Esophagus (tissue), 2 donors: ENCODE measurements at regions not wholly inside any gene's neighbourhood (a gene's known extent, or its start where the extent isn't known, plus 50 kb on each side); places are given as distances from the start of the nearest gene placed in this dataset.

ENCODE experiments used
- H3K27ac ChIP-seq, 2 donors: one replicate each; pipeline ENCODE4 v1.5.1; 2013; ENCODE audit warnings: low read depth in 2 of 2, mild to moderate bottlenecking in 2 of 2, inconsistent platforms in 1 of 2, low read length in 1 of 2, moderate library complexity in 1 of 2
- H3K27me3 ChIP-seq, 2 donors: one replicate each; pipeline ENCODE4 v1.6.1; 2013; ENCODE audit warnings: low read length in 2 of 2, control low read depth in 1 of 2, mild to moderate bottlenecking in 1 of 2; ENCODE audit not compliant: insufficient read depth in 2 of 2, control insufficient read depth in 1 of 2
- H3K36me3 ChIP-seq, 2 donors: one replicate each; pipeline ENCODE4 v1.6.1; 2013; ENCODE audit warnings: low read length in 1 of 2; ENCODE audit not compliant: control insufficient read depth in 2 of 2, insufficient read depth in 2 of 2
- H3K4me1 ChIP-seq, 2 donors: one replicate each; pipeline ENCODE4 v1.6.1; 2013; ENCODE audit warnings: low read length in 1 of 2; ENCODE audit not compliant: control insufficient read depth in 2 of 2, insufficient read depth in 2 of 2
- H3K4me3 ChIP-seq, 2 donors: one replicate each; pipeline ENCODE4 v1.5.1; 2013; ENCODE audit warnings: low read length in 2 of 2, mild to moderate bottlenecking in 2 of 2, low read depth in 1 of 2, moderate library complexity in 1 of 2
- H3K9me3 ChIP-seq, 2 donors: one replicate each; pipeline ENCODE4 v1.6.1; 2013; ENCODE audit warnings: mild to moderate bottlenecking in 2 of 2, low read depth in 1 of 2, low read length in 1 of 2, moderate library complexity in 1 of 2; ENCODE audit not compliant: control insufficient read depth in 2 of 2, insufficient read depth in 1 of 2
- WGBS, 2 donors: extraction: QIAGEN DNeasy Blood & Tissue Kit; methylation state at CpG; one replicate each; pipeline ENCODE4 v1.1.7; 2013; 5-methylcytosine and 5-hydroxymethylcytosine counted together
- donor health status: healthy with polysubstance abuse.
- donor health status: Bipolar disorder and iron deficiency.

DNA sequence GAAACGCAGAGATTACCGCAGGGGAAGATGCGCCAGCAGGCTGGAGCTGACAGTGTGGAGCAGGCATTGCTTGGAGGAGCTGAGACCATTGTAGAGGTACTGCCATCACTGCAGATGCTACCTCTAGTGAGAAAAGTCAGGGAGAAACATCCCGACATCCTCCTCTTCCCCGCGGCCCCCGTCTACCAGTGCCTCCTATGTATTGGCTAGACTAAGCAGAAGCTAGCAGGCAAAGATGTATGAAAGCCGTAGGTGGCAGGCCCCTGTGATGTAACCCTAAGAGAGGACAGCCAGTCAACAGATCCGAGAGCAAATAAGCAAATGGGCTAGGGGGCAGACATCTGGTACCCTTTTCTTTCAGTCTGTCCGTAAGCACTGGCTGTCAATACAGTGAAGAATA is 115.5 kb upstream of the ACTBL2 start:
- H3K27me3 ChIP-seq: no peaks in the 10 kb centered on the region
- H3K27ac ChIP-seq: no peak overlapping the region
- no peaks in the 10 kb centered on the region for H3K36me3 ChIP-seq
- no peaks in the 10 kb centered on the region for H3K4me1 ChIP-seq
- no peaks in the 10 kb centered on the region for H3K9me3 ChIP-seq
- WGBS, 2 donors: 94% methylated on average over 10 of the region's 10 CpGs
- no peak overlapping the region for H3K4me3 ChIP-seq

DNA sequence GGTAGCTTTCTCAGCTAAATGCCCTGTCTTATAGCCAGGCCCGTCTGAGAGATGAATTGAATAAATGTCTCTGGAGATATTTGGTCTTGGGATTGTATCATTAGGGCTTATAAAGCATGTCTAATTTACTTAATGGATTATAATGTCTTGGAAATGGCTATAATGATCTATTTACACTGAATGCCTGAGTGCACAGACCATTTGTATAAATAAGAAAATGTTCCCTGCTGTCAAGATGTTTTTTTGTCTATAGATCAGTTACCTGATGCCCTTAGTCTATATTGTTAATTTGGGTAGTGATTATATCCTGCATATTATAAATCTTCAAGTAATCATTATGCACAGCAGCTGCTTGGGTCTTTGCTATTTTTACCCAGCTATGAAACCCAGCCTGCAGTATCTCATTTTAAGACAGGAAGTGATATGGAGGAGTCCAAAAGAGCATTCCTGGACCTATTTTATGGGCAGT is 112.9 kb upstream of the ACTBL2 start:
- WGBS, 2 donors: 27 to 40% methylated on average over 1 of the region's 1 CpG
- H3K9me3 ChIP-seq: no peaks in the 10 kb centered on the region

DNA sequence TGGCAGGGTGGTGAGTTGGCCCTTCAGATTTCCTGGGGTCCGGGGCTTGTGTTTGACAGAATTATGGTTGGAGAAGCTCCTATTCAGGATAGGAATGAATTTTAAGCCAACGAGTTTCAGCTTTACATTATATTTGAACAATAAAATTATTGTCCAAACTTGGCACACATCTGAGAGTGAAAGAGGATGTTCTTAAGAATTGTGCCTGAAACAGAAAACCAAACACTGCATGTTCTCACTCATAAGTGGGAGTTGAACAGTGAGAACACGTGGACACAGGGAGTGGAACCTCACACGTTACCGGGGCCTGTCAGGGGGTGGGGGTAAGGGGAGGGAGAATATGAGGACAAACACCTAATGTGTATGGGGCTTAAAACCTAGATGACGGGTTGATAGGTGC is 111.8 kb upstream of the ACTBL2 start:
- H3K27ac ChIP-seq: no peak overlapping the region
- no peaks in the 10 kb centered on the region for H3K4me1 ChIP-seq
- no peaks in the 10 kb centered on the region for H3K27me3 ChIP-seq
- no peaks in the 10 kb centered on the region for H3K36me3 ChIP-seq
- WGBS, 2 donors: 74 to 79% methylated on average over 6 of the region's 6 CpGs
- no peaks in the 10 kb centered on the region for H3K9me3 ChIP-seq
- H3K4me3 ChIP-seq: no peak overlapping the region

More for the DNA sequence above, 112.9 kb upstream of the ACTBL2 start:
- H3K4me1 ChIP-seq: no peaks in the 10 kb centered on the region
- H3K36me3 ChIP-seq: no peaks in the 10 kb centered on the region
- no peak overlapping the region for H3K27ac ChIP-seq
- no peaks in the 10 kb centered on the region for H3K27me3 ChIP-seq
- no peak overlapping the region for H3K4me3 ChIP-seq

DNA sequence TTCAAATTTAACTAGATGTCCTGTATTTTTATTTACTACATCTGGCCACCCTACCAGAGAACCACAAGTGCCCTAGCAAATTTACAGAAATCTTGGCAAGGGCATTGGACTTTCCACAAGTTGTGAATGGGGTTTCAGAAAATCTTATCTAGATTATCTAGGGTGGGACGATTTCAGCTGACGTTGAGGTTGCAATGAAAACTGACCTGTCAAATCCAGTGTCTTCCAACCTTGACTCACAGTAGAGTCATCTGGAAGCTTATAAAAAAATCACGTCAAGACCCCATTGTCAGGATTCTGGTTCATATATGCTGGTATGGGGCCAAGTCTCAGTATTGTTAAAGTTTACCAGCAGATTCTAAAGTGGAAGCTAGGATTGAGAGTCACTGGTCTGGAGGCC is 109.6 kb upstream of the ACTBL2 start:
- Histone ChIP-seq H3K27ac (no peak overlapping the region), H3K9me3 (no peaks in the 10 kb centered on the region), H3K4me3 (no peak overlapping the region), H3K4me1 (no peaks in the 10 kb centered on the region), H3K27me3 (no peaks in the 10 kb centered on the region), H3K36me3 (no peaks in the 10 kb centered on the region)
- 87 to 90% methylated on average over 3 of the region's 3 CpGs for WGBS, 2 donors

DNA sequence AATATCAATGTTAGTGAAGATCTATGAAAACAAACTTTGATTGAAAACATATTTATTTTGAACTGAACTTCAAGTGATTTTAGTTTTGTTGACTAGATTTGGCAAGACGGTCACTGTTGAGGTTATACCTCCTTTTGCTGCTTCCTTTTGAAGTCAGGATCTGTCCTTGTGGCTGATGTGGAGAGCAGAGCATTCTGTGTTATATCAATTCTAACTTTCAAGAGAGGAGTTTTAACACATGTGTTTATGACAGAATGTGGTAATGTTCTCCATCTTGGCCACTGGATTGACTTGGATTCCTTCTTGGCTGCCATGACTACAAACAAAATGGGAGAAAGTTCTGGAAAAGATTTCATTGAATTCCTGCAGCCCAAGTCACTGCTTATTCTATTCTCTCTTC is 104.0 kb upstream of the ACTBL2 start:
- no peak overlapping the region for H3K27ac ChIP-seq
- no peaks in the 10 kb centered on the region for H3K36me3 ChIP-seq
- H3K27me3 ChIP-seq: no peaks in the 10 kb centered on the region
- H3K9me3 ChIP-seq: no peaks in the 10 kb centered on the region
- H3K4me3 ChIP-seq: no peak overlapping the region
- H3K4me1 ChIP-seq: no peaks in the 10 kb centered on the region
- 76 to 85% methylated on average over 1 of the region's 1 CpG for WGBS, 2 donors

DNA sequence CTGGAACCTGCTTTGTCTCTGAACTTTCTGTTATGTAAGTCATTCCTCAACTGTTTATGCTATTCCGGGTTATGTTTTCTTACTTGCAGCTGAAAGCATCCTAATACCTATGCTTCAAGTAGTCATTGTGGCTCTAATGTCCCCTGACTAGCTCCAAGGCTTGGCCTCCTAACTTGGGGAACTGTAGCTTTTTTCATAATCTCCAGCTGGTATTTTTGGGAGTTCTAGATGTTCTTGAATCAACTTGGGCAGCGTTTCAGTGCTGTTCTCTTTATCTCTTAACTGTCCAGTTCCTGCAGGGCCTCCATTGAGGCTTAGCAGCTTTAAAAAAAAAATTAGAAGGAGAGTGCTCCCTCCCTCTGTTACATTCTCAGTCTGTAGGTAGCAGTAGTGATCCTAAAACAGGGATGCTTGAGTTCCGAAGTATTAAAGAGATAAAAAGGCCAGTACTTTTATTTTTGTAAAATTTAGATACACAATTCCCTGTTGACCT is 100.0 kb upstream of the ACTBL2 start:
- 77 to 86% methylated on average over 3 of the region's 3 CpGs for WGBS, 2 donors
- Histone ChIP-seq H3K9me3 (no peaks in the 10 kb centered on the region), H3K4me1 (no peaks in the 10 kb centered on the region), H3K27ac (no peak overlapping the region), H3K36me3 (no peaks in the 10 kb centered on the region), H3K4me3 (no peak overlapping the region), H3K27me3 (no peaks in the 10 kb centered on the region)

DNA sequence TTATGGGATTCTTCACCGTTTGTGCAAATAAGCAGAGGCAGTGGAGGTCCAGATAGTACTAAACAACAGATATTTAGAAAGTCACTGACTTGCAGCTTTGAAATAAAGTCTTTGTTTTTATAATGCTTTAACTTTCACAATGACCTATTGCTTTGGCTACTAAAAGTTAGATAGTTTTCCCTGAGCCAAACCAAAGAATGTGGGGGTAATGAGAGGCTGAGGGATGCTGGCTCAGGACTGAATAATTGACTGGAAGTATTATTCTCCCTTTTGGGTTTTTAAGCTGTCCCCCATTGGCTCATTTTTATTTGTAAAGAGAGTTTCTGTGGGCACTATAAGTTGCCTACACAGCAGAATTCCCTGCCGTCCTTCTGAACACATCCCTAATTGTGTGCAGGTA is 99.2 kb upstream of the ACTBL2 start:
- H3K27me3 ChIP-seq: no peaks in the 10 kb centered on the region
- no peaks in the 10 kb centered on the region for H3K36me3 ChIP-seq
- H3K27ac ChIP-seq: no peak overlapping the region
- no peak overlapping the region for H3K4me3 ChIP-seq
- no peaks in the 10 kb centered on the region for H3K4me1 ChIP-seq
- H3K9me3 ChIP-seq: no peaks in the 10 kb centered on the region
- 68 to 77% methylated on average over 2 of the region's 2 CpGs for WGBS, 2 donors

DNA sequence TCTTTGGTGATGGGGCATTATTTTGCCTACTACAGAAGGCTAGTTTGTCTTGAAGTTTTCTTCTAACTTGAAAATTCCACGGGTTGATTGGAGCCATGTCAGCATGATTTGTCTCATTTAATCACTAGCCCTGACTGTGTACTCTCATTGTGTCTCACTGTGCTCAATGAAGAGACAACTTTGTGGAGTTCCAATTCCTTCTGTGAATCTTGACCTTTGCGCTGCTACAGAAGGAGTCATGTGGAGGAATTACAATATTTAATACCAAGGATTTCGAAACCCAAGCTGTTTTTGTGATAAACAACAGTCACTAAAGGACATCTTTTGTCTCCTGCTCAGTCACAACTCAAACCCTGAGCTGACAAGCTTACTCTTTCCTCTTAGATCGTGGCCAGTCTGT is 98.6 kb upstream of the ACTBL2 start:
- no peaks in the 10 kb centered on the region for H3K9me3 ChIP-seq
- WGBS, 2 donors: 74 to 80% methylated on average over 4 of the region's 4 CpGs
- H3K4me1 ChIP-seq: no peaks in the 10 kb centered on the region
- no peaks in the 10 kb centered on the region for H3K36me3 ChIP-seq
- H3K27me3 ChIP-seq: no peaks in the 10 kb centered on the region
- H3K4me3 ChIP-seq: no peak overlapping the region
- H3K27ac ChIP-seq: no peak overlapping the region

DNA sequence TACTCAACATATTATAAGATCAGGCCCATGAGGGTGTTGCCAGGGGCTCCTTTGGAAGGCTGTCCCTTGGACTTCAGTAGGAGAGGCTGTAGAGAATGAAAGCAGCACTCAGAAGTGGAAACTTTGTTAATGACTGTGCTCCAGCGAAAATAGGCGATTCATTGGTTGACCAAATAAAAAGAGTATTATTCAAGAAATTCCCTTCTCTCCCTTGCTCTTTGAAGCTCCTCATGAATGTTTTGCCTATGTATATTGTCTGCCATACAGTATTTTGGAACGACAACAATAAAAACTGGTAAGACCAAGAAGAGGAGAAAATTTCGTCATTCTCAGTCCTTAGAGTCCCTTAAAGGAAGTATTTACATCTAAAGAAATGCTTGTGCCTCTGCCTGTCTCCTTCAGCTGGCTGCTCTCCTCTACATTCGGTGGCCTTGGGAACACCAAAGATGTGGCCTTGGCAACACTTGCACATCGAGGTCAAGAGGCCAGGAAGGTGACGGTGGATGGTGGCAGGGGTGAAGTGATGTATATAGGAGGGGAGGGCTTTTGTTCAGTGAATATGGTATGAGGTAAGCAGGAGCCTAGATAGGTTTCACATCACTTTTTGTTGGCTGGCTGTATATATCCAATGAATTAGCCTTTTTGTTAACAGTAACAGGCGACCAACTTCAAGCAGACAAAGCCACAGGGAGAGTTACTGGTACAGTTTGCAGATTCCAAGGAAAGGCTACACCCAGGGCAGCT is 95.0 kb upstream of the ACTBL2 start:
- Histone ChIP-seq H3K27me3 (no peaks in the 10 kb centered on the region), H3K36me3 (no peaks in the 10 kb centered on the region), H3K27ac (no peak overlapping the region), H3K4me3 (no peak overlapping the region), H3K9me3 (no peaks in the 10 kb centered on the region), H3K4me1 (no peaks in the 10 kb centered on the region)
- WGBS, 2 donors: 85 to 87% methylated on average over 8 of the region's 8 CpGs

DNA sequence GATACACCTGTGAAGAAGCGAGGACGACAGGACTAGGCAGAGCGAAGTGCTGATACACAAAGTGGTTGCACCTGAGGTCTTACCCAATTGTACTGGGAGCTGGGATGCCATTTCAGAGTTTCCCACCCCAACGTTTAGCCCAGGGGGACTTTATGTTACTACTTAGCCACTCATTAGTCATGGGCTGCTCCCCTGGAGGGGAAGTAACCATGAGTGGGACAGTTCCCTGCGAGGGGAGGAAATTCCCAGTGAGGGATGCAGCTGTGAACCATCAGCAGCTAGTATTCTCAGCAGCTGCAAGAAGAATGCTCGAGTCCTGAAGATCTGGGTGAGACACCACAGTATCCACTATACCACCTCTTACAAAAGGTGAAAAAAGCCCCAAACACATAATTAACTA is 93.7 kb upstream of the ACTBL2 start:
- WGBS, 2 donors: 85 to 86% methylated on average over 6 of the region's 6 CpGs

More for the DNA sequence above, 93.7 kb upstream of the ACTBL2 start:
- Histone ChIP-seq H3K9me3 (no peaks in the 10 kb centered on the region), H3K4me3 (no peak overlapping the region), H3K36me3 (no peaks in the 10 kb centered on the region), H3K27me3 (no peaks in the 10 kb centered on the region), H3K4me1 (no peaks in the 10 kb centered on the region), H3K27ac (no peak overlapping the region)
